GM13976 (cell line): ENCODE measurements at regions not wholly inside any gene's neighbourhood (a gene's known extent, or its start where the extent isn't known, plus 50 kb on each side); places are given as distances from the start of the nearest gene placed in this dataset.

Experiments used
- DNase-seq: peaks from one replicate; pipeline ENCODE4 v3.0.0; 2012; ENCODE audit warnings: low spot score
- in situ Hi-C: fragments of 300-500 bp; cut with MboI; formaldehyde crosslinking; loops from one replicate; pipeline ENCODE4 v1.12.0; 2022; ENCODE audit warnings: low sequenced_read_pairs, mixed read lengths, inconsistent platforms; ENCODE audit not compliant: unreplicated experiment
- TF ChIP-seq, protein P1 (sequence below): IDR thresholded peaks from 2 replicates; pipeline ENCODE4 v1.5.1; 2012; ENCODE audit warnings: borderline replicate concordance, mild to moderate bottlenecking; ENCODE audit not compliant: insufficient read depth; ENCODE audit errors: extremely low read depth, missing control alignments, control extremely low read depth

DNA sequence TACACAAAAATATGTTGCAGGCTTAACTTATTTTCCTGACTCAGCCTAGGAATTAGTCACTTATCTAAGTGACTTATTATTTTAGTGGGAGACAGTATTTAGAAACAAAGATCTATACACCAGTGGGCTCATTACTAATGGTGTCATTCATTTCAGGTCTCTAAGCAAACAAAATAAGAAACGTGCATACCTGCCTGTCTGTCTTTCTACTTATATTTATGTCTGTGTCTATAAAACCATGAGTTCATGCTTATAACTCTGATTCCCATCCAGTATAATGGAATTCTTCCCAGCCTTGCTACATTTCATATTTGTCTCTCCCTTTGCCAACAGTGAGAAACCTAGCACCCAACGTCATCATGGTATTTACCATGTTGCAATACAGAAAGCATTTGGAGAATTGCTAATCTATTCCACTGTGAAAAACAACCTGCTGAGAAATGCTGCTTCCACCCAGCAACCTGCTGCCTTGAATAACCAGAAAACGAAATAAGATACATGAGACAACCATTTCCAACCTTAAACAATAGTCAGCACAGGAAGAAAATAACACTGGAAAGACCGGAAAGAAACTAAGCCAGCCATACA, 501.0 kb downstream of the GLRX3 start:
- DNase-seq, result no peak
- TF ChIP-seq, protein P1, sequence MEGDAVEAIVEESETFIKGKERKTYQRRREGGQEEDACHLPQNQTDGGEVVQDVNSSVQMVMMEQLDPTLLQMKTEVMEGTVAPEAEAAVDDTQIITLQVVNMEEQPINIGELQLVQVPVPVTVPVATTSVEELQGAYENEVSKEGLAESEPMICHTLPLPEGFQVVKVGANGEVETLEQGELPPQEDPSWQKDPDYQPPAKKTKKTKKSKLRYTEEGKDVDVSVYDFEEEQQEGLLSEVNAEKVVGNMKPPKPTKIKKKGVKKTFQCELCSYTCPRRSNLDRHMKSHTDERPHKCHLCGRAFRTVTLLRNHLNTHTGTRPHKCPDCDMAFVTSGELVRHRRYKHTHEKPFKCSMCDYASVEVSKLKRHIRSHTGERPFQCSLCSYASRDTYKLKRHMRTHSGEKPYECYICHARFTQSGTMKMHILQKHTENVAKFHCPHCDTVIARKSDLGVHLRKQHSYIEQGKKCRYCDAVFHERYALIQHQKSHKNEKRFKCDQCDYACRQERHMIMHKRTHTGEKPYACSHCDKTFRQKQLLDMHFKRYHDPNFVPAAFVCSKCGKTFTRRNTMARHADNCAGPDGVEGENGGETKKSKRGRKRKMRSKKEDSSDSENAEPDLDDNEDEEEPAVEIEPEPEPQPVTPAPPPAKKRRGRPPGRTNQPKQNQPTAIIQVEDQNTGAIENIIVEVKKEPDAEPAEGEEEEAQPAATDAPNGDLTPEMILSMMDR, result no peak
- in situ Hi-C loops, result no loop called here

DNA sequence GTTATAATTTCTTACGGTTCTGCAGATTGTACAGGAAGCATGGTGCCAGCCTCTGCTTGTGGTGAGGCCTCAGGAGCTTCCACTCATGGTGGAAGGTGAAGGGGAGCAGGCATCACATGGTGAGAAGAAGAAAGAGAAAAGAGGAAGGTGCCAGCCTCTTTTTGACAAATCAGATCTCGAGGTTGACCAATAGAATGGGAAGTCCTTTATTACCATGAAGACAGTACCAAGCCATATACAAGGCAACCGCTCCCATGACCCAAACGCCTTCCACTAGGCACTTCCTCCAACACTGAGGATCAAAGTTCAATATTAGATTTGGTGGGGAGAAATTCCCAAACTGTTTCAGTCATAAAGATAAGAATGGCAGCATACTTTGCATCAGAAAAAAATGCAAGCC, 502.8 kb downstream of the GLRX3 start:
- no peak for DNase-seq
- in situ Hi-C loops, result no loop called here
- TF ChIP-seq, protein P1, result no peak

DNA sequence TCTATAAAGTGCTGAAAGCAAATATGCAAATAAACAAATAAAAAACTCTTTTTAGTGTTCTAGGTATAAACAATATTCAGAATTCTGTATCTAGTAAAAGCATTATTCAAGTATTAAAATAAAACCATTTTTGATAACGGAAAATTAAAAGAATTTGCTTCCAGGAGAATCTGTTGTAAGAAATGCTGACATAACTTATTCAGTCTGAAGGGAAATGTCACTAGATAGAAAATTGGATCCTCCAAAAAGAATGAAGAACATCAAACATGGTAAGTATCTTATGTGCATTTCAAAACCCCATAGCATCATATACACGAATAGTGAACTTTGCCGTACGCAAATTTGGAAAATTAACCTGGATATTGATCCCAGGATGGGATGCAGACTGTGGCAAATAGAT, 506.7 kb downstream of the GLRX3 start:
- TF ChIP-seq, protein P1, result no peak
- in situ Hi-C loops, result no loop called here

DNA sequence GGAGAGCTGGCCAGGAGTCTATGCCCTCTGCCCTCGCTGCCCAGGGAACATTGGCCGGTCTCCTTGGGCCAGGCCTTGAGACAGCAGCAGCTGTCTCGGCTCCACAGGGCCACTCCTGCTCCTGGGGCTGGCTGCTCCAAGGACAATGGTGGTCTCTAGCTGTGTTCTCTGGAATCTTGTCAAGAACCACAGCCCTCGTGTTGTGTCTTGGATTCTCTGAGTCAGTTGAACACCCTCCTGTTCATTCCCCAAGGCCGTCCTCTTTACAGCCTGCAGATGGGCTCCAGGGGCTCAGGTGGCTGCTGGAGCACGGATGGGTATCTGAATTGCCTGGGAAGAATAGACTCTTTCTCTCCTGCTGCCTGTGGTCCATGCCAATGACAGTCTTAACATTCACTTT, 511.1 kb downstream of the GLRX3 start:
- no peak for DNase-seq
- TF ChIP-seq, protein P1, result no peak
- in situ Hi-C loops, result no loop called here

More for the DNA sequence above, 506.7 kb downstream of the GLRX3 start:
- DNase-seq, result no peak

- TF ChIP-seq, protein P1, result no peak
- in situ Hi-C loops, result no loop called here
- no peak for DNase-seq
Observed at GRCh38 chr10:130648807-130649206, 512.6 kb downstream of the GLRX3 start.

DNA sequence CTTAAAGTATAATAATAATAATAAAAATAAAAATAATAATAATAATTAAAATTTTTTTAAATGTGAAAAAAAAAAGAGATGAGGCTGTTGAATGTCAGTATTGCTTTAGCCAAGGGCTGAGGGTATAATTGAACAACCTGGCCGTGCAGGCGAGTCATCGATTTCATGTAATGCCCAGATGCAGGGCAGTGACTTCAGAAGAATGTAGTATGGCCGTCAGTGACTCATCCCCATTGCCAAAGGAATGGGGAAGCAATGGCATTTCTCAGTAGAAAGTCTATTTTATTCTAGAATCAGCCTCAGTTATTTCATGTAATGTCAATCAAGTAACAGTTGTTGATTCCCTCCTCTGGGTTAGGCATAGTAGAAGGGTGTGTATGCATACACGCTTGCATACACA, 516.4 kb downstream of the GLRX3 start:
- TF ChIP-seq, protein P1, result no peak
- DNase-seq, result no peak
- in situ Hi-C loops, result no loop called here

GRCh38 chr10:130652964-130653578, 516.9 kb downstream of the GLRX3 start:
- in situ Hi-C loops, result no loop called here
- TF ChIP-seq, protein P1, result no peak
- DNase-seq, result no peak
